ENCODE measurements at regions not wholly inside any gene's neighbourhood (a gene's known extent, or its start where the extent isn't known, plus 50 kb on each side); places are given as distances from the start of the nearest gene placed in this dataset.

DNA sequence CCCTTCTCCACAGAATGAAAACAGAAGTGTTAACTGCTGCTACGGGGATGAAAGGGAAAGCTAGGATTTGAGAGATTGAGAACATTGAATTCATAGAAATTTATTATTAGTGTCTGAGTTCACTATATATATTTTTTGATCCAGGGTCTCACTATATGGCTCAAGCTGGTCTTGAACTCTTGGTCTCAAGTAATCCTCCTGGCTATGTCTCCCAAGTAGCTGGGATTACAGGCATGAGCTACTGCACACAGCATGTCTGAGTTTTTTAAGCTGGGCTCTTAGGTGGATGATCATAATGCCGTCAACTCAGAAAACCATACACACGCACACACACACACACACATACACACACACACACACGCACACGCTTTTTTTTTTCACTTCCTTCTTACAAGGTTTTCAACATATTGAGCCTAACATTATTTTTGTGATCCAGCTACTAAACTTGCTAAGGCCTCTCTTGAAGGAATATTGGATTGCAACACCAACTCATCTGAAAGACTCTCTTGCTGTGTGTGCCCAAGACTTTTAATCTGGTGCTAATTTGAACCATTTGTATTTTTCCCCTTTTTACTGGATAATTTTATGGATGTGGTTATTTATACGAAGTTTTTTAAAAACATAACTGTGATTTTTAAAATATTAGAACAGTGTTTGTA is 1045.4 kb downstream of the DTWD2 start:
- DNase-seq (ENCODE audit: low read depth): no peak
- no peak for FAIRE-seq
- Histone ChIP-seq H3K4me3 (ENCODE audit: low read depth, low read length) (no peak overlapping the region), H3K27me3 (ENCODE audit: control insufficient read depth, insufficient read depth, low read length) (no peaks in the 10 kb centered on the region), H3K36me3 (ENCODE audit: control insufficient read depth, insufficient read depth, low read length) (no peaks in the 10 kb centered on the region)
- TF ChIP-seq, protein P1, sequence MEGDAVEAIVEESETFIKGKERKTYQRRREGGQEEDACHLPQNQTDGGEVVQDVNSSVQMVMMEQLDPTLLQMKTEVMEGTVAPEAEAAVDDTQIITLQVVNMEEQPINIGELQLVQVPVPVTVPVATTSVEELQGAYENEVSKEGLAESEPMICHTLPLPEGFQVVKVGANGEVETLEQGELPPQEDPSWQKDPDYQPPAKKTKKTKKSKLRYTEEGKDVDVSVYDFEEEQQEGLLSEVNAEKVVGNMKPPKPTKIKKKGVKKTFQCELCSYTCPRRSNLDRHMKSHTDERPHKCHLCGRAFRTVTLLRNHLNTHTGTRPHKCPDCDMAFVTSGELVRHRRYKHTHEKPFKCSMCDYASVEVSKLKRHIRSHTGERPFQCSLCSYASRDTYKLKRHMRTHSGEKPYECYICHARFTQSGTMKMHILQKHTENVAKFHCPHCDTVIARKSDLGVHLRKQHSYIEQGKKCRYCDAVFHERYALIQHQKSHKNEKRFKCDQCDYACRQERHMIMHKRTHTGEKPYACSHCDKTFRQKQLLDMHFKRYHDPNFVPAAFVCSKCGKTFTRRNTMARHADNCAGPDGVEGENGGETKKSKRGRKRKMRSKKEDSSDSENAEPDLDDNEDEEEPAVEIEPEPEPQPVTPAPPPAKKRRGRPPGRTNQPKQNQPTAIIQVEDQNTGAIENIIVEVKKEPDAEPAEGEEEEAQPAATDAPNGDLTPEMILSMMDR (IDR thresholded peaks at IDR 0.05; ENCODE audit: insufficient read depth, low read length, severe bottlenecking): no peak

DNA sequence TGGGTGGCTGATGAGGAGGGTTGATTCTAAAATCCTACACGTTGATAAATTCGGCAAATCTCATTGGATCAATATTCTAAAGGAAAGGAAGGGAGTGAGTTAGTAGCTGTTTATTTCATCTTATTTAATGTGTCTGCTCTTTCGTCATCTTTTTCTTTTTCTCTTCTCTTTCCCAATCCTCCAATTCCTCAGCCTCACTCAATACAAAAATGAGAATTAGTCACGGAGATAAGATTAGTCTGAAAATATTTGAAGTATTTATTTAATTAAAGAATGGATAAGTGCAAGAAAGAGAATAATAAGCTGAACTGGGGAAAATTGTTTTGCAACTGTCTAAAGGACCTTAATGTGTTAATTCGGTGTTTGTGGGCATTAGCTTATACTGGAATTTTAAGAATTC is 1095.1 kb downstream of the DTWD2 start:
- no peak for DNase-seq (ENCODE audit: low read depth)
- no peak for FAIRE-seq
- TF ChIP-seq, protein P1 (IDR thresholded peaks at IDR 0.05; ENCODE audit: insufficient read depth, low read length, severe bottlenecking): no peak

DNA sequence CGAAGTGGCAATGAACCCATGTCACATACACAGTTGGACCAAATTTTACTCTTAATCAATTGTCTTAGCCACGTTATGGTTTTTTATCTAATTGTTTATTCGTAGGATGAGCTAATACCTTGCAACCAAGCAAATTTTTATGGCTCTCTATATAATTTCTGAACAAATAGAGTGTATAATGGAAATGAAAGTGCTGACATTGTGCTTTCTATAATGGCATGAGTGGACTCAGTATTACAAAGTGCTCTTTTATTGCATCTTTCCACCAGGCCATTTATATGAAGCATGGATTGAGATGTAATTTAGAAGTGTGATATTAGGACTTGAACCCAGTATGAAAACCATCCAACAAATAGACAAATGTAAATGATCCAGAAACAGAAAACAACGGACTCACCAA is 1096.0 kb downstream of the DTWD2 start:
- TF ChIP-seq, protein P1 (IDR thresholded peaks at IDR 0.05; ENCODE audit: insufficient read depth, low read length, severe bottlenecking): no peak
- Histone ChIP-seq H3K36me3 (ENCODE audit: control insufficient read depth, insufficient read depth, low read length) (no peaks in the 10 kb centered on the region), H3K4me3 (ENCODE audit: low read depth, low read length) (no peak overlapping the region), H3K27me3 (ENCODE audit: control insufficient read depth, insufficient read depth, low read length) (no peaks in the 10 kb centered on the region)
- no peak for DNase-seq (ENCODE audit: low read depth)
- no peak for FAIRE-seq

More for the DNA sequence above, 1095.1 kb downstream of the DTWD2 start:
- Histone ChIP-seq H3K4me3 (ENCODE audit: low read depth, low read length) (no peak overlapping the region), H3K27me3 (ENCODE audit: control insufficient read depth, insufficient read depth, low read length) (no peaks in the 10 kb centered on the region), H3K36me3 (ENCODE audit: control insufficient read depth, insufficient read depth, low read length) (no peaks in the 10 kb centered on the region)

DNA sequence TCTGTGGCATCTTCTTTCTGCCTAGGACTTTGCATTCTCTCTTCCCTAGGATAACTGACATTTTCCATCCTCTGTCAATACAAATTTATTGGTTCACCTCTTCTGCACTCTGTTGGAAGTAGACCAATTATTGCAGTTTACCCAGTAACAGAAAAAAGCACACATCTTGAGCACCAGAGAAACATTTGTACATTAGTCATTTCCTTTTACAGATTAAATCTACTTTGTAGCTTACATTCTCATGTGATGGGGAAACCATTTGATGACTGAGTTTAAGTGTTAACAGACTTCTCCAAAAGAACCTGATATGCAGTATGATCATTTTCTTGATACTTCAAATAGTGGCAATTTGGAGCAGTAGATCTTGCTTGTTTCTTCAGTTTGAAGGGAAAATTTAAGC is 1098.8 kb downstream of the DTWD2 start:
- TF ChIP-seq, protein P1 (IDR thresholded peaks at IDR 0.05; ENCODE audit: insufficient read depth, low read length, severe bottlenecking): no peak
- no peak for DNase-seq (ENCODE audit: low read depth)
- Histone ChIP-seq H3K4me3 (ENCODE audit: low read depth, low read length) (no peak overlapping the region), H3K27me3 (ENCODE audit: control insufficient read depth, insufficient read depth, low read length) (no peaks in the 10 kb centered on the region), H3K36me3 (ENCODE audit: control insufficient read depth, insufficient read depth, low read length) (no peaks in the 10 kb centered on the region)
- no peak for FAIRE-seq

DNA sequence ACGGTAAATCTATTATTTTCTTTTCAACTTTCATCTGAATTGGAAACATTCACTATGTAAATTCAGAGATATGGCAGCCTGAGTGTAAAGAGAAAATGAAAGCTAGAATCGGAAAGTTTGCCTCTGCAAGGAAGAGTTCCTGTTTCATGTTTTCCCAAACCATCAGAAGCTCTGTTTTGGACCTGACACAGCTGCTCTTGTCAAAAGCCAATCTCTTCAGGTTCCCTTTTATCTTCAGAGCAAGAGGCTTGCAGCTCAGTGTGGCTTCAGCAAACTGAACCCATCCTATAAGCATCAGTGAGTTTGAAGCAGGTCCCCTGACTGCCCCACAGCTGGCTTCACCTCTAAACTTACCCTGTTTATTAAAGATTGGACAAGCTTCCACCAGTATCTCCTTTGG is 1099.7 kb downstream of the DTWD2 start:
- FAIRE-seq (no peak), DNase-seq (ENCODE audit: low read depth) (no peak)
- TF ChIP-seq, protein P1 (IDR thresholded peaks at IDR 0.05; ENCODE audit: insufficient read depth, low read length, severe bottlenecking): no peak
- Histone ChIP-seq H3K27me3 (ENCODE audit: control insufficient read depth, insufficient read depth, low read length) (no peaks in the 10 kb centered on the region), H3K4me3 (ENCODE audit: low read depth, low read length) (no peak overlapping the region), H3K36me3 (ENCODE audit: control insufficient read depth, insufficient read depth, low read length) (no peaks in the 10 kb centered on the region)

All from bronchial epithelial cell (primary cell).